GM12878 (cell line): ENCODE measurements at regions not wholly inside any gene's neighbourhood (a gene's known extent, or its start where the extent isn't known, plus 50 kb on each side); places are given as distances from the start of the nearest gene placed in this dataset.

Experiments used
- ATAC-seq: fragments of 200-7000 bp; cut with Tn5 transposase; 3 replicates; pipeline ENCODE4 v1.9.1; 2020; ENCODE audit warnings: mild to moderate bottlenecking, moderate library complexity
- BruUV-seq: library from RNA; stranded (reverse); fragments of 400-500 nt; replicated peaks from 2 replicates; lab custom pipeline; 2021; lab: Mats Ljungman, UMichigan
- CTCF ChIA-PET: fragments of 300-600 bp; sonication (Branson Sonifier 250); formaldehyde crosslinking; extraction: SDS; loops from one replicate; lab custom pipeline; 2021; ENCODE audit warnings: inconsistent platforms; lab: Yijun Ruan, JAX
- POLR2A ChIA-PET: fragments of 350-600 bp; formaldehyde crosslinking; extraction: SDS; loops from one replicate; lab custom pipeline; 2021; ENCODE audit warnings: inconsistent platforms; lab: Charles Lee
- RAD21 ChIA-PET: fragments of 300-600 bp; sonication (Branson Sonifier 250); formaldehyde crosslinking; loops from one replicate; lab custom pipeline; 2023; ENCODE audit warnings: antibody characterized with exemption; ENCODE audit not compliant: unreplicated experiment; lab: Charles Lee
- SMC1A ChIA-PET: fragments of 300-600 bp; sonication (Branson Sonifier 250); formaldehyde crosslinking; loops from one replicate; lab custom pipeline; 2023; ENCODE audit not compliant: unreplicated experiment, uncharacterized antibody; lab: Charles Lee
- DNase-seq: peaks from one replicate; pipeline ENCODE4 v3.0.0-alpha.2; 2011; ENCODE audit warnings: low read depth, low spot score
- FAIRE-seq: peaks from 3 replicates; lab custom pipeline; 2011; peaks lifted over from hg19 to GRCh38; lab: Jason Lieb, UNC
- H2AFZ ChIP-seq: 2 replicates; pipeline ENCODE4 v1.6.0; 2011; ENCODE audit warnings: low read depth, low read length, control low read depth; ENCODE audit not compliant: control insufficient read depth
- H3K27ac ChIP-seq: 2 replicates; pipeline ENCODE4 v1.5.1; 2011; ENCODE audit warnings: control low read depth; ENCODE audit not compliant: control insufficient read depth, insufficient read depth
- H3K27me3 ChIP-seq, 2 experiments: replicated peaks in 1 of 2; 2 replicates each; pipeline versions ENCODE4 v1.6.0 to v1.6.1; 2011; ENCODE audit warnings: low read length in 1 of 2; ENCODE audit not compliant: control insufficient read depth in 2 of 2, insufficient read depth in 2 of 2
- H3K36me3 ChIP-seq, 2 experiments: 2 replicates each; pipeline ENCODE4 v1.5.1; 2011; ENCODE audit warnings: low read length in 1 of 2; ENCODE audit not compliant: control insufficient read depth in 2 of 2, insufficient read depth in 2 of 2
- H3K4me1 ChIP-seq: 2 replicates; pipeline ENCODE4 v1.6.1; 2011; ENCODE audit warnings: mild to moderate bottlenecking, low read length, moderate library complexity, mixed read lengths; ENCODE audit not compliant: control insufficient read depth, insufficient read depth
- H3K4me2 ChIP-seq: 2 replicates; pipeline ENCODE4 v1.6.0; 2011; ENCODE audit warnings: control low read depth; ENCODE audit not compliant: control insufficient read depth, insufficient read depth
- H3K4me3 ChIP-seq: fragments of 200-600 bp; sonication (generic); 2 replicates; pipeline ENCODE4 v1.5.1; 2016
- H3K79me2 ChIP-seq: 2 replicates; pipeline ENCODE4 v1.6.0; 2011; ENCODE audit warnings: low read length; ENCODE audit not compliant: control insufficient read depth, insufficient read depth
- H3K9ac ChIP-seq: 2 replicates; pipeline ENCODE4 v1.8.0; 2011; ENCODE audit warnings: low read length, control low read depth, mixed read lengths; ENCODE audit not compliant: control insufficient read depth, insufficient read depth
- H3K9me3 ChIP-seq: replicated peaks from 3 replicates; pipeline ENCODE4 v1.5.1; 2011; ENCODE audit warnings: mild to moderate bottlenecking, low read length; ENCODE audit not compliant: control insufficient read depth, insufficient read depth
- H4K20me1 ChIP-seq: 2 replicates; pipeline ENCODE4 v1.6.0; 2011; ENCODE audit not compliant: control insufficient read depth, insufficient read depth
- CBX5 ChIP-seq: sonication (generic); IDR thresholded peaks from 2 replicates; pipeline ENCODE4 v1.6.1; 2016; ENCODE audit warnings: low read depth, moderate library complexity, mild to moderate bottlenecking, inconsistent platforms
- ETV6 ChIP-seq, 2 experiments: fragments of 450-650 bp in 1 of 2; IDR thresholded peaks in 1 of 2; conservative IDR thresholded peaks in 1 of 2; 2 replicates each; pipeline ENCODE4 v1.6.1; 2014; ENCODE audit warnings: antibody characterized with exemption in 1 of 2, borderline replicate concordance in 1 of 2, low read depth in 1 of 2, mild to moderate bottlenecking in 1 of 2, moderate library complexity in 1 of 2
- FOXK2 ChIP-seq: fragments of 450-650 bp; IDR thresholded peaks from 2 replicates; pipeline ENCODE4 v1.6.1; 2017; ENCODE audit warnings: mild to moderate bottlenecking, moderate library complexity
- IRF4 ChIP-seq: IDR thresholded peaks from 2 replicates; pipeline ENCODE4 v1.6.1; 2011; ENCODE audit warnings: low read depth, low read length
- NRF1 ChIP-seq: conservative IDR thresholded peaks from 2 replicates; pipeline ENCODE4 v1.6.1; 2011; ENCODE audit warnings: mild to moderate bottlenecking, low read depth, low read length, improper control_type of control experiment
- POLR2AphosphoS2 ChIP-seq: IDR thresholded peaks from 2 replicates; pipeline ENCODE4 v1.6.1; 2011; ENCODE audit warnings: low read depth, mild to moderate bottlenecking, low read length, improper control_type of control experiment, moderate library complexity
- SPI1 ChIP-seq: IDR thresholded peaks from 2 replicates; pipeline ENCODE4 v1.6.1; 2011; ENCODE audit warnings: low read depth, mild to moderate bottlenecking, low read length, moderate library complexity, borderline replicate concordance; ENCODE audit not compliant: insufficient read depth
- SUZ12 ChIP-seq: fragments of 200-600 bp; sonication (generic); IDR thresholded peaks from one replicate; pipeline ENCODE4 v1.6.1; 2018; ENCODE audit warnings: antibody characterized with exemption, mild to moderate bottlenecking; ENCODE audit not compliant: unreplicated experiment
- WGBS: methylation state at CpG from one replicate; pipeline ENCODE4 v1.1.6; 2016; ENCODE audit warnings: low lambda C conversion rate; ENCODE audit not compliant: insufficient replicate concordance, insufficient coverage; ENCODE audit errors: missing lambda C conversion rate; 5-methylcytosine and 5-hydroxymethylcytosine counted together
- in situ Hi-C: fragments of 300-500 bp; cut with MboI; formaldehyde crosslinking; loops from 9 replicates; pipeline ENCODE4 v1.14.3; 2018; ENCODE audit warnings: mixed read lengths
- intact Hi-C: fragments of 100-400 bp; cut with micrococcal nuclease; formaldehyde crosslinking; loops from one replicate; pipeline ENCODE4 v1.14.2; 2022; ENCODE audit not compliant: unreplicated experiment

GRCh38 chr4:10977534-10977933 is 293.0 kb upstream of the CLNK start:
- no peaks in the 10 kb centered on the region for H3K79me2 ChIP-seq
- RAD21 ChIA-PET = no interaction called here
- no peaks in the 10 kb centered on the region for H3K27me3 ChIP-seq
- no TSS peak for BruUV-seq
- CTCF ChIA-PET = interaction anchor here (0.7 kb wide), 1 partner anchor 421 kb away, joined by 3 read pairs; no protein-coding TSS in a partner anchor
- H3K4me1 ChIP-seq = no peaks in the 10 kb centered on the region
- peaks cover 6% of the 10 kb centered on the region; the same call in 2 of the 3 replicates for H3K9me3 ChIP-seq
- H2AFZ ChIP-seq = no peak overlapping the region
- no peak overlapping the region for H3K4me2 ChIP-seq
- H4K20me1 ChIP-seq = no peaks in the 10 kb centered on the region
- POLR2A ChIA-PET = no interaction called here
- peak; percentile 96 for TF ChIP-seq SPI1
- TF ChIP-seq SUZ12 = no peak
- TF ChIP-seq IRF4 = peak; percentile 50; the same call in 1 of the 2 replicates
- TF ChIP-seq FOXK2 = peak; percentile 34; the same call in 1 of the 2 replicates
- no peak for TF ChIP-seq POLR2AphosphoS2
- TF ChIP-seq, all 136 proteins: peak for 3
- DNase-seq (no peak), ATAC-seq (peak; percentile 95), FAIRE-seq (no peak)
- in situ Hi-C loops = no loop called here
- intact Hi-C loops = no loop called here
- Histone ChIP-seq H3K4me3 (no peak overlapping the region), H3K36me3 (no peaks in the 10 kb centered on the region), H3K9ac (no peak overlapping the region), H3K27ac (no peak overlapping the region)
- SMC1A ChIA-PET = interaction anchor here (1.2 kb wide), 1 partner anchor 9 kb away, joined by 4 read pairs; no protein-coding TSS in a partner anchor
- WGBS = 0% methylated on average over 2 of the region's 2 CpGs

GRCh38 chr4:10974371-10974770 is 289.8 kb upstream of the CLNK start:
- H3K4me3 ChIP-seq = no peak overlapping the region
- RAD21 ChIA-PET = no interaction called here
- FAIRE-seq = no peak
- no peaks in the 10 kb centered on the region for H4K20me1 ChIP-seq
- H2AFZ ChIP-seq = no peak overlapping the region
- H3K27ac ChIP-seq = no peak overlapping the region
- WGBS = 22% methylated on average over 9 of the region's 9 CpGs
- H3K79me2 ChIP-seq = no peaks in the 10 kb centered on the region
- intact Hi-C loops (no loop called here), in situ Hi-C loops (no loop called here)
- no peaks in the 10 kb centered on the region for H3K4me1 ChIP-seq
- no peak overlapping the region for H3K4me2 ChIP-seq
- no TSS peak for BruUV-seq
- peak in 1 of 2 experiments; percentile 37; a peak in 1 of 4 replicates for TF ChIP-seq ETV6 (conservative IDR thresholded peaks at IDR 0.05 in 1 of 2, IDR thresholded peaks at IDR 0.05 in 1 of 2; ENCODE audit: borderline replicate concordance in 1 of 2, low read depth in 1 of 2)
- TF ChIP-seq CBX5 = peak; percentile 77; the same call in 1 of the 2 replicates
- TF ChIP-seq NRF1 = no peak
- no peak for DNase-seq
- CTCF ChIA-PET = no interaction called here
- H3K9ac ChIP-seq = no peak overlapping the region
- H3K27me3 ChIP-seq = no peaks in the 10 kb centered on the region
- no peak for ATAC-seq
- SMC1A ChIA-PET = no interaction called here
- H3K9me3 ChIP-seq = peaks cover 6% of the 10 kb centered on the region; the same call in 2 of the 3 replicates
- H3K36me3 ChIP-seq = no peaks in the 10 kb centered on the region
- POLR2A ChIA-PET = no interaction called here
